GM21515 (cell line): ENCODE measurements at regions not wholly inside any gene's neighbourhood (a gene's known extent, or its start where the extent isn't known, plus 50 kb on each side); places are given as distances from the start of the nearest gene placed in this dataset.

Experiments
- ATAC-seq: cut with Tn5 transposase; IDR thresholded peaks from one replicate; pipeline ENCODE4 v1.9.1; 2021; ENCODE audit not compliant: unreplicated experiment

DNA sequence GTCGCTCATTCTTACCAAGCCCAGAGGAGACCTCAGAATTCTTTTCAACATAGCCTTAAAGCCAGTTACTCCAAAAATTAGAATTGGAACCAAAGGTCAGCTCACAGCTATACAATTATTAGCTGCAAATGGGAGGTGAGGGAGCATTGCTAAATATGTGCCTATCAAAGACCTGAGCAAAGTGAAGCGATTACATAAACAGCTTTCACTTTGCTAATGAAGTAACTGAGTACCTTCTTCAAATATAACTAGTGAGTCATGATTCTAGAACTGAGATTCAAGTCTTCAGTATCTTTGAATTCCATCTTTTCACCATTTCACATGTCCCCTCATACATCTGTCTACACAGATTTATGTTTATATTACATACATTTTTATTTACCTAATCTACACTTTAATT, 122.6 kb downstream of the P2RY1 start:
- ATAC-seq: no peak

- no peak for ATAC-seq
These were observed 124.4 kb downstream of the P2RY1 start for GRCh38 chr3:152959307-152959706.

DNA sequence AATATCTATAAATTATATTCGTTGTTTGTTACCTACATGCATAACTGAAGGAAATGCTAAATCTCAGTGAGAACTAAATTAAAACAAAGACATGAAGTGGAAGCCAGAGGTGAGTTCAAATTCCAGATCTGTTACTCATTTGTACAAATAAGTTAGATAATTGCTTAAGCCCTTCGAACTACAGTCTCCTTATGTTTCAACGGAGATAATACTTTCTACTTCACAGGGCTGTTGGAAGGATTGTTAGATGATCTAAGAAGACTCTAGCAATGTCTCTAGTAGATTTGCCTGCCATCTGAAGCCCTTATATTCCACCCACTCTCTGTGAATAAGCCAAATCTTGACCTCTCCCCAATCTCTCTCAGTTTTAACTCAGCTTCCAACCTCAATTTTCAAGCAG, 125.8 kb downstream of the P2RY1 start:
- ATAC-seq: no peak

DNA sequence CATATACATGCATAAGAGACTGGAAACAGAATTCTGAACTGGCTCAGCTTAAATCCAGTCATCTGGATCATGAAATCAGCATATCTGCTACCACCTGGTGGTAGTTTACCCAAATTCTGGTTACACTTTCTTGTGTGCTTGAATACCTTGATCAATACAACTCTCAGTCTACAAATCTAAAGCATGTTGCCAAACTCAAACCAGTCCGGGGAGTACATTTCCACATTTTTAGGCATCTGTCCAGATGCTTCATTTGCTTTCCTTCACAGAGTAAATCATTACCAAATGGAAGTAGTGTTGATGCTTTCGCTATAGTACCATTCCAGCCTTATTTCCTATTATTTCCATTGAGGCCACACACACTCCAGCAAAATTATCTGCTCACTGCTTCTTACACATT, 126.4 kb downstream of the P2RY1 start:
- ATAC-seq: no peak

- no peak for ATAC-seq
These were observed 130.1 kb downstream of the P2RY1 start for GRCh38 chr3:152964911-152965609.

- no peak for ATAC-seq
These were observed 133.6 kb downstream of the P2RY1 start for GRCh38 chr3:152968388-152969024.

- no peak for ATAC-seq
These were observed 134.8 kb downstream of the P2RY1 start for GRCh38 chr3:152969557-152970300.

DNA sequence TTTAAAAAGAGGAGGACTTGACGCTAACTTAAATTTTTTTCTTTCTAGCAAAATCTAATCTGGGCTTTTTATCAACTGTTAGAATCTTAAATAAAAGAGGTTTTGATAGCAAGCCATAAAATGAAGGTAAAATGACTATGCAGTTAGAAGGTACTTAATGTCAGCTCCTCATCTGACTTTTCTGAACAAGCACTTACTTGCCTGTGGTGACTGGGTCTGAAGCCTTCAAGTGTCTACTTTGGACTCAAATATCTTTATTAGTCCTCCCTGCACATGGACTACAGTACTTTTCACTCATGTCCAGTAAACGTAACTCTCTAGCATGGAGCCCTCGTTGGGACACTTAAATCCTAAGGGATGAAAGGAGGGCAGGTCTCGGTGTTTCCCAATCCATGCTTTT, 135.9 kb downstream of the P2RY1 start:
- no peak for ATAC-seq

GRCh38 chr3:152971880-152972279, 136.9 kb downstream of the P2RY1 start:
- ATAC-seq: no peak

DNA sequence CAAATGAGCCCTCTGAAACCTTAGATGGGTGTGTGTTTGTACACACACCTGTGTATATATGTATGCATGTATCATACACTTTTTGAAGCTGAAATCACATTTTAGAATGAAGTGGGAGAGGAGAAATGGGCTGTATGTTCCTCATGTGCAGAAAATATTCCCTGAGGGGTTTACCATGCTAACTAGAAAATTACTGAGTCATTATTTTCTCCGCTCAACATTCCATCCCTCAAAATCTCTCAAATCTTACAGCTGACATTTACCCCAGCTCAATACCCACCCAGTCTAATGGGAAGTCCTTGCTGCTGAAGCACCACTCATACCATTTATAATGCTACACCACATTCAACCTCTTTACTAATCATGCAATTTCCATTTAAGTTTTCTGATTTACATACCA, 138.6 kb downstream of the P2RY1 start:
- no peak for ATAC-seq

GRCh38 chr3:152976239-152976638, 141.3 kb downstream of the P2RY1 start:
- no peak for ATAC-seq

GRCh38 chr3:152977366-152977765, 142.4 kb downstream of the P2RY1 start:
- ATAC-seq: no peak

DNA sequence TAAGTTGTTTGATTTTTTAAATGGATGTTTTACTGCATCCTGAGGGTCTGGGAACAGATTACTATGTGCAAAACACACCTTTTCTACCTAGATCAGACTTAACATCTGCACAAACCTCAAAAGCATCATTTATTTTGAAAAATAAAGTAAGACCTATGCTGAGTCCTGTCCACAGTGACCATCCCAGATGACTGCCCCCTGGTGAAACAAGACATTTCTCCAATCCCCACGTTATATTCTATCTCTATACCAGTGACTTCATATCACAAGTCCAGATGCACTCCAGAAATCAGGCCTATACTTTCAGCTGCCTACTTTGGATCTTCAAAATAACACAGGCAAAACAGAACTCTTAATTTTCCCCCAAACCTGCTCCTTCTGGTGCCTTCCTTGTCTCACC, 143.2 kb downstream of the P2RY1 start:
- no peak for ATAC-seq

GRCh38 chr3:152997526-152997925, 162.6 kb downstream of the P2RY1 start:
- ATAC-seq: no peak

- ATAC-seq: no peak
These were observed 163.4 kb upstream of the RAP2B start for GRCh38 chr3:152998591-152998990.

- no peak for ATAC-seq
These were observed 161.7 kb upstream of the RAP2B start for GRCh38 chr3:153000325-153000724.

- ATAC-seq: no peak
These were observed 160.6 kb upstream of the RAP2B start for GRCh38 chr3:153001210-153002078.

DNA sequence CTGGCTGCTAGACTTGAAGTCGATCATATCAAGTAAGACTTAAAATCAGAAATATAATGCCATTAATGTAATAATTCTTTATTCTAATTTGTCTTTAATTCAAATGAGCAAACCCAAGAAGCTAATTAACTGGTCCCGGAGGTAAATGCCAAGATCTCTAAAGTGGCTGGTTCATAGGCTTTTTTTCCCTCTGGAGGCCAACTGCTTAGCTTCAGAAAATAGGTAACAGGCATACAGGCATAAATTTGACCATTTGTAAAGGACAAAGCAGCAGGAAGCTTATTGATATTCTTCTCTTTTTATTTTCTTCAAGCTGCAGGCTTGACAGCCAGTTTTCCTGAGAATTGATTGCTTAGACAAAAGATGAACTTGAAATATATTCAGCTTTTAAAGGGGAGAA, 158.6 kb upstream of the RAP2B start:
- ATAC-seq: no peak

GRCh38 chr3:153003862-153004261, 158.2 kb upstream of the RAP2B start:
- ATAC-seq: no peak

DNA sequence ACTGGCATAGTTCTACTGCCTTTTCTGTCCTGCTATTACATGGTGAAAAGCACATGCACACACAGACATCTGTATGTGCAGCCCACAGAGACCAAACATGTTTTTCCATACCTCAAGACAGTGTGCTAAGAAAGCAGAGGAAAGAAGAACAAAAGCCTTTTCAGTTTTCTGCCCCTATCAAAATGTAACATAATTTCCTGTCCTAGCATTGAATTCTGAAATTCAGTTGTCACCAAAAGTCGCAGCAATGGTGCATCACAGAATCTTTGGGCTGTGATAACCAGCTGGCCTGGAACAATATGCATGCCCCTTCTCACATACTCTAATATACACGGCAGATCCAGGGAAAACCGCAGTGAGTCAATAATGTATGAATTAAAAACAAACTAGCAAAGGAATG, 153.8 kb upstream of the RAP2B start:
- ATAC-seq: no peak

DNA sequence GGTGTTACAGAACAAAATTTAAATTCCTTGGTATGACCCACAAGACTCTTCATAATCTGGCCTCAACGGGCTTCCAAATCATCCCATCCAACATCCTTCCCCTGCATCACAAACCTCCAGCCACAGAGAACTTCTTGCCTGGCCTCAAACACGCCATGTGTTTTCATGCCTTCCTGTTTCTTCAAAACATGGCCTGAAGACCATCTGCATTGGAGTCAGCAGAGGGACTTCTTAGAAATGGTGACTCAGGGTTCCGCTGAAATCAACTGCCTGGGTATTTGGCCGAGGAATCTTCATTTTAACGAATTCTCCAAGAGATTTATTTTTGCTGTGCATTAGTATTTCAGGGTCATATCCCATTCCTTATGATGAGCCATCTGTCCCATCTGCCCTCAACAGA, 138.1 kb upstream of the RAP2B start:
- no peak for ATAC-seq
